Pancreas (tissue), 10 donors: ENCODE measurements at regions not wholly inside any gene's neighbourhood (a gene's known extent, or its start where the extent isn't known, plus 50 kb on each side); places are given as distances from the start of the nearest gene placed in this dataset.

Source experiments
- ATAC-seq, 4 donors: fragments of 200-7000 bp; cut with Tn5 transposase; one replicate each; pipeline versions ENCODE4 v1.8.0 to v1.9.1; 2020; ENCODE audit warnings: mild to moderate bottlenecking in 4 of 4, moderate library complexity in 4 of 4
- DNase-seq, 6 donors: peaks; one replicate each; pipeline ENCODE4 v3.0.0-alpha.2; 2020
- FAIRE-seq: peaks from 2 replicates; lab custom pipeline; 2012; peaks lifted over from hg19 to GRCh38; lab: Jason Lieb, UNC
- H3K27ac ChIP-seq, 4 donors: fragments of 200-600 bp; sonication (generic); 1 replicate in 3 of 4; 2 replicates in 1 of 4; pipeline versions ENCODE4 v1.5.0 to v1.8.0; 2020
- H3K27me3 ChIP-seq, 4 donors: fragments of 200-600 bp; one replicate each; pipeline ENCODE4 v1.8.0; 2021
- H3K36me3 ChIP-seq, 3 donors: fragments of 200-600 bp; sonication (generic) in 1 of 3; one replicate each; pipeline versions ENCODE4 v1.5.0 to v1.8.0; 2020 to 2021
- H3K4me1 ChIP-seq, 3 donors: fragments of 200-600 bp; one replicate each; pipeline ENCODE4 v1.8.0; 2021
- H3K4me3 ChIP-seq, 4 donors: fragments of 200-600 bp; sonication (generic) in 2 of 4; one replicate each; pipeline versions ENCODE4 v1.5.0 to v1.8.0; 2020 to 2021
- H3K9me3 ChIP-seq, 4 donors: fragments of 200-600 bp; one replicate each; pipeline ENCODE4 v1.8.0; 2021
- WGBS, 2 donors: extraction: QIAGEN DNeasy Blood & Tissue Kit; methylation state at CpG; one replicate each; pipeline ENCODE4 v1.1.7; 2013; 5-methylcytosine and 5-hydroxymethylcytosine counted together
- intact Hi-C, 3 donors: fragments of 100-400 bp; cut with DNase I; formaldehyde crosslinking; loops; one replicate each; pipeline versions ENCODE4 v1.11.1 to v1.14.2; 2022
- TF ChIP-seq, protein P1 (sequence below), 4 donors: fragments of 200-600 bp; sonication (generic) in 3 of 4; IDR thresholded peaks; one replicate each; pipeline versions ENCODE4 v1.5.0 to v1.8.0; 2021; ENCODE audit warnings: antibody characterized with exemption in 4 of 4
- donor health status: healthy with polysubstance abuse.
- donor health status: DM: no; HTN: no; CAD: no; lungs with moderate emphysema.
- donor health status: DM: no; HTN: no; CAD: no.
- donor health status: control.
- donor health status: control.
- donor health status: Bipolar disorder and iron deficiency.
- donor health status: DM: yes; HTN: yes; CAD: no.
- donor health status: DM: no; HTN: no; CAD: no.
- donor health status: DM: no; HTN: no; CAD: no.
- donor health status: DM: yes; HTN: yes; CAD: no.

DNA sequence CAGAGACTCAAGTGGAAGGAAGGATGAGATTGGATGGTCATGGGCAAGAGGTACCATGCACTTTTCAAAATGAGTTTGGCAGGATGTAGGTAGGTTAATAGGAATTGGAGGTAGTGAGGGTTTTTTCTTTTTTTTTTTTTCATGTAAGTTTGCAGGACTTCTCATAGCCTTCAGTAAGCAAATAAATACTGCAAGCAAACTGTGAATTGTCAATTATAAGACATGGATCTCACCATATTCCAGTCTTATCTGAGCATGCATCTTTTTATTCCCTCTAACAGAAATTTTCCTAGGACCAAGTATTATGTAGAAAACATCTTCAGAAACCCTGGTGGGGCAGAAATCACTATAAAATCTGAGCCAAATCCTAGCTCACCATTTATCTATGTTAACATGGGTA is 584.6 kb upstream of the CDH5 start:
- Histone ChIP-seq H3K4me3 (no peak overlapping the region), H3K4me1 (no peaks in the 10 kb centered on the region), H3K27me3 (no peaks in the 10 kb centered on the region), H3K27ac (no peak overlapping the region), H3K36me3 (no peaks in the 10 kb centered on the region), H3K9me3 (no peaks in the 10 kb centered on the region)
- ATAC-seq, result no peak
- no peak for DNase-seq
- no peak for FAIRE-seq
- TF ChIP-seq, protein P1, sequence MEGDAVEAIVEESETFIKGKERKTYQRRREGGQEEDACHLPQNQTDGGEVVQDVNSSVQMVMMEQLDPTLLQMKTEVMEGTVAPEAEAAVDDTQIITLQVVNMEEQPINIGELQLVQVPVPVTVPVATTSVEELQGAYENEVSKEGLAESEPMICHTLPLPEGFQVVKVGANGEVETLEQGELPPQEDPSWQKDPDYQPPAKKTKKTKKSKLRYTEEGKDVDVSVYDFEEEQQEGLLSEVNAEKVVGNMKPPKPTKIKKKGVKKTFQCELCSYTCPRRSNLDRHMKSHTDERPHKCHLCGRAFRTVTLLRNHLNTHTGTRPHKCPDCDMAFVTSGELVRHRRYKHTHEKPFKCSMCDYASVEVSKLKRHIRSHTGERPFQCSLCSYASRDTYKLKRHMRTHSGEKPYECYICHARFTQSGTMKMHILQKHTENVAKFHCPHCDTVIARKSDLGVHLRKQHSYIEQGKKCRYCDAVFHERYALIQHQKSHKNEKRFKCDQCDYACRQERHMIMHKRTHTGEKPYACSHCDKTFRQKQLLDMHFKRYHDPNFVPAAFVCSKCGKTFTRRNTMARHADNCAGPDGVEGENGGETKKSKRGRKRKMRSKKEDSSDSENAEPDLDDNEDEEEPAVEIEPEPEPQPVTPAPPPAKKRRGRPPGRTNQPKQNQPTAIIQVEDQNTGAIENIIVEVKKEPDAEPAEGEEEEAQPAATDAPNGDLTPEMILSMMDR (IDR thresholded peaks at IDR 0.05), result no peak
- intact Hi-C loops, result no loop called here

DNA sequence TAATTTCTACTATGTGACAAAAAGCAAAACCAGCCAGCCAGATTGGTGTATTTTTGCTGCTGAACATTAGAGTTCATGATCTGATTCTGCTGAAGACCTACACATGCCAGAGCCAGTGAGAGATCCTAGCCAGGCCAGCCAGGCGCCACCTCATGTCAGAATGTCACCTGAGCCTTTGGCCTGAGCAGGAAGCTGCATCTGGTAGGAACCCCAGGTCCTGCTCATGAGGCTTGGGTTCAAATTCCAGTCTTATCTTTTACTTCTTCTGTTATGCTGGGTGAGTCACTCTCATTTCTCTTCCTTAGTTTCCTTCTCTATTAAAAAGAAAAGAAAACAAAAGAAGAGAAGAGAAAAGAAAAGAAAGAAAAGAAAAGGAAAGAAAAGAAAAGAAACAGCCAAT is 585.1 kb upstream of the CDH5 start:
- H3K4me3 ChIP-seq, result no peak overlapping the region
- H3K36me3 ChIP-seq, result no peaks in the 10 kb centered on the region
- no peak for DNase-seq
- FAIRE-seq, result no peak
- no peak overlapping the region for H3K27ac ChIP-seq
- no peaks in the 10 kb centered on the region for H3K4me1 ChIP-seq
- TF ChIP-seq, protein P1 (IDR thresholded peaks at IDR 0.05), result no peak
- intact Hi-C loops, result no loop called here
- ATAC-seq, result peak in 1 of 4 donors; percentile 18
- 60 to 62% methylated on average over 1 of the region's 1 CpG for whole genome bisulfite sequencing, 2 donors
- H3K27me3 ChIP-seq, result no peaks in the 10 kb centered on the region
- no peaks in the 10 kb centered on the region for H3K9me3 ChIP-seq

DNA sequence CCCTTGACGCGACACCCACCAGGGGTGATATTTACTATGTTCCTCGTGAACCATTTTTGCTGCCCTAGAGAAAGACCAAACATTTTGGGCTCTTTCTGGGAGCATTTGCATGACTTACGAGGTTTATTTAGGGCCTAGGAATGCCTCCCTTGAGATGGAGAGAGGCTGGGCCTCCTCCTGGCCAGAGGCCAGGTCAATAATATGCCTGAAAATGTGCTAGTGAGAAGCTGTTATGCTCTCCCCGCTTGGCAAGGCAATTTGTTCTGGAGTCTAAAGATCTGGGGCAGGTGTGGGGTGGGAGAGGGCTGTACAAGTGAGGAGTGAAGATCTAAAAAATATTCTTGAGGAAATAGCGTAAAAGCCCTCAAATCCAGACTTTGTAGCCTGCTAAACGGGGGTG is 587.3 kb upstream of the CDH5 start:
- no peak overlapping the region for H3K27ac ChIP-seq
- no peak for FAIRE-seq
- DNase-seq, result no peak
- no peaks in the 10 kb centered on the region for H3K9me3 ChIP-seq
- H3K36me3 ChIP-seq, result no peaks in the 10 kb centered on the region
- TF ChIP-seq, protein P1 (IDR thresholded peaks at IDR 0.05), result no peak
- H3K4me1 ChIP-seq, result no peaks in the 10 kb centered on the region
- intact Hi-C loops, result no loop called here
- no peaks in the 10 kb centered on the region for H3K27me3 ChIP-seq
- no peak for ATAC-seq
- no peak overlapping the region for H3K4me3 ChIP-seq
- 78 to 83% methylated on average over 7 of the region's 7 CpGs for WGBS, 2 donors

DNA sequence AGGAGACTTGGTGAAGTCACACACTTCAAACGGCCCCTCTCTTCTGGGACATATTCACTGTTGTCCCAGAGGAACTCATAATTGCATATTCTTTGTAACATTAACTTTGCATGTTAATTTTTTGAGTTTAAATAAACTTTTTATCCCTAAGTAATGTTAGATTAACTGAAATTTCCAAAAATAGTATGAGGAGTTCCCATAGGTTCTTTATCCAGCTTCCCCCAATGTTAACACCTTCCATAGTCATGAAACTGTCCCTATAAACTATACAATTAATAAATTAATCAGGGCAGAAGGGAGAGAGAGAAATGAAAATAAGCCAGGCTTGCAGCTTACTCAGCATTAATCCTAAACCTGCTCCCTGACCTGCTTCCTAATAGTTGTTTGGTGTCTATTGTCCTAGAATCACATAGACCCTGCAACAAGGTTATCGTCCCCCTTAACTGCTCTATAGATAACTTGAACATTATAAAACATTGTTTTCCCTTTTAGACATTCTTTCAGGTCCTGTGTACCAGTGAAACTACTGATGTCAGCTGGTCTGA is 589.8 kb upstream of the CDH5 start:
- Histone ChIP-seq H3K4me1 (no peaks in the 10 kb centered on the region), H3K27ac (no peak overlapping the region), H3K36me3 (no peaks in the 10 kb centered on the region), H3K27me3 (no peaks in the 10 kb centered on the region), H3K4me3 (no peak overlapping the region), H3K9me3 (no peaks in the 10 kb centered on the region)
- FAIRE-seq, result no peak
- DNase-seq, result no peak
- intact Hi-C loops, result no loop called here
- no peak for ATAC-seq
- TF ChIP-seq, protein P1 (IDR thresholded peaks at IDR 0.05), result no peak
- WGBS, 2 donors, result 65 to 70% methylated on average over 2 of the region's 2 CpGs

DNA sequence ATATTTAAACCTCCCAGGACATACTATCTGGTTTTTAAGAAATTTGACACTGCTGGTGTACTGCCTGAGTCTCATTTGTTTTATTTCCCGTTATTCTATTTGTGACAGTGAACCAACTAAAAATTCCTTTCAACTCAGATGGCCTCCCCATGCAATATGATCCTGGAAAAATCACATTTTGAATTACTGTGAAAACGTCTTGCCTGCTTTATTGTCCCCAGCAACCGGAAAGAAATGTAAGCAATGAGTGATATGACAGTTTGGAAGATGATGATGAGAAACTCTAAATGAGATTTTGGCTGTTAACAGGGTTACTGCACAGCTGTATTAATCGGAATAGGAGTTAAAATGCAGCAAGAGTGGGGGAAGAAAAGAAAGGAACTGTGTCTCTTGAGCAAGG is 590.7 kb upstream of the CDH5 start:
- Histone ChIP-seq H3K27me3 (no peaks in the 10 kb centered on the region), H3K4me1 (no peaks in the 10 kb centered on the region), H3K36me3 (no peaks in the 10 kb centered on the region), H3K27ac (no peak overlapping the region), H3K4me3 (no peak overlapping the region), H3K9me3 (no peaks in the 10 kb centered on the region)
- TF ChIP-seq, protein P1 (IDR thresholded peaks at IDR 0.05), result no peak
- DNase-seq (no peak), ATAC-seq (no peak), FAIRE-seq (no peak)
- intact Hi-C loops, result no loop called here
- WGBS, 2 donors, result 44 to 51% methylated on average over 4 of the region's 4 CpGs
